ENCODE measurements at regions not wholly inside any gene's neighbourhood (a gene's known extent, or its start where the extent isn't known, plus 50 kb on each side); places are given as distances from the start of the nearest gene placed in this dataset.

- DNase-seq: no peak
These were observed 306.3 kb upstream of the ESRRG start for GRCh38 chr1:217029281-217030157.

GRCh38 chr1:217027403-217028080 is 304.3 kb upstream of the ESRRG start:
- no peak for DNase-seq

GRCh38 chr1:217026531-217026930 is 303.3 kb upstream of the ESRRG start:
- DNase-seq: no peak

- no peak for DNase-seq
These were observed 302.2 kb upstream of the ESRRG start for GRCh38 chr1:217025381-217025780.

- no peak for DNase-seq
These were observed 301.7 kb upstream of the ESRRG start for GRCh38 chr1:217024911-217025310.

GRCh38 chr1:217021956-217022355 is 298.7 kb upstream of the ESRRG start:
- peak; percentile 56 for DNase-seq

GRCh38 chr1:217021400-217021799 is 298.2 kb upstream of the ESRRG start:
- DNase-seq: no peak

- DNase-seq: no peak
These were observed 296.2 kb upstream of the ESRRG start for GRCh38 chr1:217019475-217019874.

GRCh38 chr1:217018648-217019047 is 295.4 kb upstream of the ESRRG start:
- no peak for DNase-seq

GRCh38 chr1:217017165-217017564 is 293.9 kb upstream of the ESRRG start:
- DNase-seq: no peak

- DNase-seq: no peak
These were observed 290.8 kb upstream of the ESRRG start for GRCh38 chr1:217014066-217014465.

GRCh38 chr1:217012659-217013058 is 289.4 kb upstream of the ESRRG start:
- no peak for DNase-seq

- no peak for DNase-seq
These were observed 287.9 kb upstream of the ESRRG start for GRCh38 chr1:217011097-217011496.

GRCh38 chr1:217010253-217010652 is 287.0 kb upstream of the ESRRG start:
- no peak for DNase-seq

GRCh38 chr1:217009376-217009775 is 286.1 kb upstream of the ESRRG start:
- no peak for DNase-seq

GRCh38 chr1:217004776-217005436 is 281.7 kb upstream of the ESRRG start:
- DNase-seq: no peak

- DNase-seq: no peak
These were observed 280.1 kb upstream of the ESRRG start for GRCh38 chr1:217003355-217003754.

GRCh38 chr1:216997831-216998230 is 274.6 kb upstream of the ESRRG start:
- DNase-seq: no peak

- DNase-seq: no peak
These were observed 273.8 kb upstream of the ESRRG start for GRCh38 chr1:216997069-216997468.

GRCh38 chr1:216984536-216984935 is 261.3 kb upstream of the ESRRG start:
- no peak for DNase-seq

GRCh38 chr1:216983823-216984222 is 260.6 kb upstream of the ESRRG start:
- DNase-seq: no peak

GRCh38 chr1:216961516-216961915 is 238.3 kb upstream of the ESRRG start:
- no peak for DNase-seq

GRCh38 chr1:216960716-216961115 is 237.5 kb upstream of the ESRRG start:
- no peak for DNase-seq

GRCh38 chr1:216958569-216958968 is 235.3 kb upstream of the ESRRG start:
- DNase-seq: no peak

Measured in NCI-H1105 treated with DMSO at 0.1 percent for 48 hours (cell line).